Glomerular endothelial cell (primary cell): ENCODE measurements at regions not wholly inside any gene's neighbourhood (a gene's known extent, or its start where the extent isn't known, plus 50 kb on each side); places are given as distances from the start of the nearest gene placed in this dataset.

Source experiments
- DNase-seq: peaks from one replicate; pipeline ENCODE4 v3.0.0-alpha.2; 2011; ENCODE audit warnings: low read depth, low spot score; ENCODE audit errors: extremely low read depth

DNA sequence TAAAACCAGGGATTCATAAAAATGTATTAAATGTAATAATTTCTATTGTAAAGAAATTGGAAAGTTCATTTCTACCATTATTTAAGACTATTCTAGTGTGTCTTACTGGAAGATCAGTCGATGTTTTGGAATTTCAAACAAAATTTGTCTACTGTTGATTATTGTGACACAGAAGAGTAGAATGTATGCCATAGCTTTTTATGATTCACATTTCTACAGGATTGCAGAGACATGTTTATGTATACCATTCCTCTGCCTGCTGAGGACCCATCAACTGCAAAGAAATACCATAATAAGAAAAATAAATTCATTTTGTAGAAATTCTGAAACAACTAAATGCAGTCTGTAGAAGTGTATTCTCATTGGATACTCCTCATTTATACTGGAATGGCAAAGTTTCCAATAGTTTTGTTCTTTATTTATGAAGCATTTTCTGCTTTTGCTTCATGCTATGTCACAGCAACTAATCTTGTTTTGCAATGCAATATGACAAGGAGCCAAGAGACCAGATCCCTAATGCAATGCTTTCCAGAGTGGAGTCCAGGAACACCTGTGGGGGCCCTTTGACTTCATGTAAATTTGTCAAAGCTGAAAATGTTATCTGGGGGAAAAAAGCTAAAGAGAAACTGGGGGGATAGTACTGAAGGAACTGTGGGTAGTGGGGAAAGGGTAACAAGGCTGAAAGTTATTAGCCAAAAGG, 172.9 kb upstream of the LRIG3 start:
- DNase-seq, result no peak

DNA sequence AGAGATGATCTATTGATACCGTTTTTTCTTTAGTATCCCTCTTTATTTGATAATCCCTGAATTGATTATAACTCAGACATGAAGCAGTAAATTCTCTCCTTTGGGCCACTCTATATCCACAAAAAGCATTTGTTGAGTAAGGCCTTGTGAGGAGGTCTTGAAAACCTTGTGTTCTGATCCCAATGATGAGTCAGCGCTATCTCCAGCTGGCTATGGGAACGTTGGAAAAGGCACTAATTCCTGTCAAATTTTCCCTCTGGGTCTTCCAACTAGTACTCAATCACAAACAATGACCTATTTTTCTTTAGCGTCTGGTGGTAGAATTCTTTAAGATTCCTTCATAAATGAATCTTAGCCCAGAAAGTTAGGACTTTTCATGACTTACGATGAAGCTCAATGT, 168.4 kb upstream of the LRIG3 start:
- DNase-seq, result no peak

DNA sequence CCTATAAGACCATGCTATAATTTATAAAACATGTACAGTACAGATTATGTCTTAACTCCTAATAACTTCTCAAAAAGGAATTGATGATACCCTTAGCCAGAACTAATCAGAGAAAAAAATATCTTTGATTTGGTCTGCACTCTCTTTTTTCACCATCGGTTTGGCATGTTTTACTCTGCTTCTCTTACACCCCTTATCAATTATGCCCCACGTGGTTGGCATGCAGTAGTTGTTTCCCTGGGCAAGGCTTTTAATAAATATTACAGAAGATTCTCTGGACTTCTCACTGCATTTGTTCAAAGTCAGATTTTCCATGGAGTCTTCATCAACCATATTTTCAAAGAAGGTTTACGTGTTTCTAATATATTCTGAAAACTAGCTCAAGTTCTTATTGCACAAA, 167.4 kb upstream of the LRIG3 start:
- no peak for DNase-seq

DNA sequence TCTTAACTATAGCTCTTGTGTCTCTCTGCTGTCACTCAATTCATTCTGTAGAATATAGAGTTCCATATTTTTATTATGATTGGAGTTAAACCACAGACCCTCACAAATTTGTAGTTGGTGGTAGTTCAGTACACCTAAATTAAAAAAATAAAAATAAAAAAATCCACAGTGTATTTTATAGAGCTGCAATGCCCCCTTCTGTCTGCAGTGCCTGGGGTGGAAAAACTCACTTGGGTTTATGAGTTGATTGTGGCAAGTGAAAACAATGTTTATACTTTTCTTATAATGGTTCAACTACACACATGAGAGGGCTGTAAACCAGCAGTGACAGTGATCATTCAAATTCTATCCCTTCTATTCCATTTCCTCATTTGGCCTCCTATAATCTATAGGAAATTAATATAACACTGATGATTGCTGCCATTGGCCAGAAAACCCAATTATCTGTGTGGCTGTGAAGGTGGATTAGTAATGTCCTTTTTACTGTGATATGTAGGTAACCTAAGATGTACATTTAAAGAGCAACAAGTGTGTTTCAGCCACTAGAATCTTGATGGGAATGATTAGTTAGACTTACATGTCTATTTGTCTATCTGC, 166.9 kb upstream of the LRIG3 start:
- no peak for DNase-seq

DNA sequence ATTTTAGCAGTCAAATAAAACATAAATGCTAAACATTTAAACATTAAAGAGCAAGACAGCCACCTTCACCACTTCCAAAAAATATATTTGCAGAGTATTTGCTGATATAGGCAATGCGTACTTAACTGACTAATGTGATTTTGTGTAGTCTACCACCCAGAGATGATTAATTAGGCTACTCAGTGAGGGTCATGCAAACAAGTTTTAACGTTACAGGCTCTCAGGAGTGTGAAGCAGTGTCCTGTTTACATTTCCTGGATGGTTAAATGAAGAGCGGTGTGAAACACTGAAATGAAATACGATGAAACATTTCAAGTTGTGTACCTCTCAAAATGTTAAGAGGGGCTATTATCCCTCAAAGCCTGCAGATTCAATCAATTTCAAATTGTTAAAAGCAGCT, 165.8 kb upstream of the LRIG3 start:
- no peak for DNase-seq

DNA sequence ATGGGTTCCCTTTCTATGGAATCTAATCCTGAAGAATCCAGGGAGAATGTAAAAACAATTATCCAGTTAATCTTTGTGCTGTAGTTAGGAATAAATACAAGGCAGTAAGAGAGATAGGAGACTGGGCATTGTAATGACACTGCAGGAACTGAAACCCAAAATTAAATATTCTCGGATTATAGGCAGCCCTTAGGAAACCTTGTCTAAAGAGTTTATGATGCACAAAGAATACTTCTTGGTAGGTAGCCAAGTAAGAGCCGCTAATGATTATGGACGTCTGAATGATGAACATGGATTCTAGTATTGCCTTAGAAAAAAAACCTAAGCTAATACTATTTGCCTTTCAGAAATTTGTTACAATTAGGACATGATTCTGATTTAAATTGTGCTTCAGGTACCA, 165.4 kb upstream of the LRIG3 start:
- no peak for DNase-seq

DNA sequence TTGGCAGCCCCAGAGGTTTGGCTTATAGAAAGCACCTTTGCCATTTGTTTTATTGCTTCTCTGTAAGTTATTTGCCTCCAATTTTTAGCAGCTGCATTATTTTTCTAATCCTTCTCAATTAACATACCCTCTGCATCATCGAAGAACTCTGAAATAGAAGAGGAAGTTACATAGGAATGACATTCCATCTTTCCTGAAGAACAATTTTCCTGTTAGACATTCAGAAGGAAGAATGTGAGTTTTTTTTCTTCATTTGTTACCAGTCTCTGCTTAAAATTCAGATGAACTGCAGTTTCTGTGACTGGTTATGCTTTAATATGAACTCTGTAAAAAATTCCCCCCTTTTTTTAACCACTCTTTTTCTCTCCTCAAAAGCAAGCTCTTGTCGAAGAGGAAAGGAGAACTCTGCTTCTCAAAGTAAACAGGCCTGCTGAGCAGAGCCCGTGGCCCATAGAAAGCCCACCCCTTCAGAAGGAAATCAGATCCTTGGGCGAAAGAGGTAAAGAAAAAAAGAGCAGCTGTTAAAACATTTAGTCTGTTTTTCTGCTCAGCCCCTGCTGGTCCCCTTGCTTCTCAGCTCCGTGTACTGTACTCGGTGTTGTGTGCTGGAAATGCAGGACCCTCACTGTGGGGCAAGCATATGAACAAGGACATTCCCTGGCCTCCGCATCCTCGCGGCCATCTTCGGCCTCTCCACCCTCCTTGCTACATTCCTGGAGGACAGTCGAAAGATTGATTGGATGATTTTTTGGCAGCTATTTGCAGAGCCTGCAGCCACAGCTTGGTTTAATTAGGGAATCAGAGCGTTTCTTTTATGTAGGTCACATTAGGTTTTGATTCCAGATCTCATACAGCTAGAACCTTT, 164.4 kb upstream of the LRIG3 start:
- DNase-seq, result no peak

DNA sequence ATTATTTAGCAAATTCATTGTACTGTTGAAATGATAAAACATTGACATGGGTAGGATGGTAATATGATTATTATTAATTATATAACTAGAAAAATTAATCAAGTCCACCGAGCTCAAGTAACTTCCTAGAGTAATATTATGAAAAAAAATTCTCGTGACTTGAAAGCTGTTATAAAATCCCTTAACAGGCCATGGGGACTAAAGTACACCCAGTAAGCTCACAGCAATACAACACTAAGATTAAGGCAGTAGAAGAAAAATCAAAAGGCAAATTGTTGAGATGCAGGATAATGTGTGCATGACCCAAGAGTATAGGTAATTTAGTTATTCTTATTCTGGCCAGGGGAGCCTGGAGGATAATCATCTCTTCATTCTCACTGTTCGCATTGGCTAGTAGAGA, 162.6 kb upstream of the LRIG3 start:
- no peak for DNase-seq

DNA sequence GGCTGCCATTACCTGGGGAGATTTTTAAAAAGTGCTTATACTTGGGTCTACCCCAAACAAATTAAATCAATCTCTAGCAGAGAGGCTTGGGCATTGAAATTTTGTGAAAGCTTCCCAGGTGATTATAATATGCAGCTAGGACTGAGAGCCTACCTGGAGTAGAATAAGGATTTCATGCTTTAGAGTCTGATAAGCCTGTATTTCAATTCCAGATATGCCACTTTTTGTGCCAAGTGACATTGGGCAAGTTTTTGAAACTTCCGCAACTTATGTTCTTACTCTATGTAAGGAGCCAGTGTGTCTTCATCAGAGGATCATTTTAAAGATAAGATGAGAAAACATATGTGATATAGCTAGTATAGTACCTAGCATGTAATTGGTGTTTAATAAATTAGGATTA, 159.8 kb upstream of the LRIG3 start:
- no peak for DNase-seq

DNA sequence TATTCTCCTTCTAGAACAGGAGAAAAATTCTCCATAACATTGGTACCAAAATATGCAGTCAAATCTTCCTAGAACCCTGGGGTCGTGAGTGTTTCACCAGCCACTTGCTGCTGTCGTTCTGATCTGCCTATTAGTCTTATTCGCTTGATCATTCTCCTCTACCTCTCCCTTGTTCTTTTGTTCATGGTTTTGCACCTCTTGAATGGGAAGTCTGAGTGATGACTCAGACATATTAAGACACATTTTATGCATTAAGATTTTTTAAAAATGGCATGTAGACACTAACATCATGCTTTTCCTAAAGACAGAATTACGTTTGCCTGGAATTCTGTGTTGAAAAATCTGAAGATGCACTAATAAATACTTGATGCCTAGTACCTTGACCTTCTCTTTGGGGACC, 159.2 kb upstream of the LRIG3 start:
- DNase-seq, result no peak

DNA sequence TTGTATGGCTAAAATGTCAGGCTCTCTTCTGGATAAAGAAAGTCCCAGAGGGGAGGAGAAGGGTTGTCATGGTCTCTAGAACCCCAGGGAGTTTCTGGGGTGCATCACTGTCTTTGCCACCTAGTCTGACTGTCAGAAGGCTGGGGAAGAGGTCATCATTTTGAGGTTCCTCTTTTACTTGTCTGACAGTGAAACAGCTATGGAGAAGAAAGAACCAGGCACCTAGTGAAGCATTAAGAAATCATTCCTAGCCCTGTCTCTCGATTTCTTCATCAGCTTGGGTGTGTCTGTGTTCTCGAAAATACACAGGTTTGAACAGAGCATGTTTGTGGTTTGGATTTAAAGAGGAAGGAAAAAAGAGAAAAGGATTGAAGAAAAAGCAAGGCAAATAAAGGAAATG, 158.7 kb upstream of the LRIG3 start:
- no peak for DNase-seq

DNA sequence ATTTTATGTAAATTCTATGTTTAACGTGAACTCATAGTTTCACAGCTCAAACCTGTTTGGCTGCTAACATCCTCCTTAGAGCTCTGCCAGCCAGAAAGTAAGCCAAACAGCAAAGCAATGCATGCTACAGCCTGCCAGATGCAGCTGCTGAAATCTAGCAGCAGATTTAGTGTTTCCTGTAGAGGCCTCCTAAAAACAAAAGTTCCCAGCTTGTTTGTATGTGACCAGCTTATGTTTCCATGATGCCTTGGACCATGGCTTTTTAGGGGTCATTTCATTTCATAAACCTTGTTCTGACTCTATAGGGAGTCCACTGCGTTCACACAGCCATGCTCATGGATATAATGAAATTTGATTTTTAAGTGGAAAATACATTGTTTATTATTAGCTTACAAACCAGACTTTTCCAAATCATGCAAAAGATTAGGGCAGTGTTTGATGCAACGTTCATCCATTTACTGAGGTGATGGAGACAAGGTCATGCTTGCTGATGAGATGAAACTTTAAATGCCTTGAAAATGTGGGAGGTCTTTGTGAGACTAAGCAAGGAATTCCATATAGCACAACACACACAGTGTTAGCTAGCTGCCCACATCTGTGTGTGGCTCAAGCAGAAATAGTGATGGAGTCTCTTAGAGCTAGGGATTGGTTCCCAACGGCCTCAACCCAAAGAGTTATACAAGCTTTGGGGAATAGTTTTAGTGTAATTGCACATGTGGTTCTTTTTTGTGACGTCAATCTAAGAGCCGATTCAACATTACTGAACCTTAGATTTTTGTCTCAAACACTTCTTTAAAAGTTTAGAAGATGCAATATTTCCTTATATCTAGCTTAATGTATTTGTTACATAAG, 157.5 kb upstream of the LRIG3 start:
- no peak for DNase-seq

DNA sequence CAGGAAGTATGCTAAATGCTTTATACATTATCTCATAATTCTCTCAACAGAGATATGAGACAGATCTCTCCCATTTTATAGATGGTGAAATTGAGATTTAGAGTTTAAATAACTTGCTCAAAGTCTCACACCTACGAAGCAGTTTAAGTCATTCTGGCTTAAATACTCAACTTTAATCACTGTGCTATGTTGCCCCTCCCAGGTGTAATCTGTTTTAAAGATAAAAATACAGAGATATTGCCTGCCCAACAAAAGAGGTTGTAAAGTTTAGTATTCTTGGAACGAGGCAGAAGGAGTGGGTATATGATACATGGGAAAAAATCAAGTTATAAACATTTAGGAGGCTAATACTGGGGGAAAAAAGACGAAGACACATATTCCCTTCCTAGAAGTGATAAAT, 156.8 kb upstream of the LRIG3 start:
- no peak for DNase-seq

DNA sequence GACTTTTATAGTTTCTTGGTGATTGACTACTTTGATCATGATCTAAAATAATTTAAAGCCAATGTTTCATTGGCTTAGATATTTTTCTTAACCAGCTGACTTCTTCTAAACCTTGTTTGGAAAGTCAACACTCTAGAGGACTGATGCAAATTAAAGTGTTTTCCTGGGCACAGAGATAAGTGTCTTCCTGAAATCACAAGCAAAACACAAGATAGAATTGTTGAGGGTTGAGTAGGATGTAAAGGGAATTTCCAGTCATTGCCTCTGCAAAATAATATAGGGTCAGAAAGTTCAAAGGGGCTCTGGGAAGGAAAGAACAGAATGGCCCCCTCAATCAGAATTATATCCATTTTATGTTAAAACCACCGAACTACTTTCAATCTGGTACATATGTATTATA, 156.3 kb upstream of the LRIG3 start:
- no peak for DNase-seq

DNA sequence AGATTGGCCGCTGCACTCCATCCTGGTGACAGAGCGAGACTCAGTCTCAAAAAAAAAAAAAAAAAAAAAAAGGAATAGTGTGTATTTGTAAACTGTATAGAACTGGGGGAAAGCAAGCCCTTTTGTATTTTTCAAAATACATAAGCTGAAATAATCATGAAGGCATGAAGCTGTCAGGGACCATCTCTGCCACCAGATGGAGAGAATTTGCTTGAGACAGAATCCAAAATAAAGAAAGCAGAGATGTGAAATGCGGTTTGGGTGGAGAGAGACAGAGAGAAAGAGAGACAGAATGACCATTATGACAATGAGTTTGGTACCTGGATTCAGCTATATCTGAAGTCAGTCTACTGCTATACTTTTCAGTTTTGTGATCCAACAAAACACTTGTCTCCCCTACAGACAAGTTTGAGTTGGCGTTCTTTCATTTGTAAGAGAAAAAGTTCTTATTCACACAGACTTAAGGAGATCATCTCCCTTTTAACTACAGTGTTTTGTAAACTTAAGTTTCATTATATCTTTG, 155.7 kb upstream of the LRIG3 start:
- DNase-seq, result no peak

DNA sequence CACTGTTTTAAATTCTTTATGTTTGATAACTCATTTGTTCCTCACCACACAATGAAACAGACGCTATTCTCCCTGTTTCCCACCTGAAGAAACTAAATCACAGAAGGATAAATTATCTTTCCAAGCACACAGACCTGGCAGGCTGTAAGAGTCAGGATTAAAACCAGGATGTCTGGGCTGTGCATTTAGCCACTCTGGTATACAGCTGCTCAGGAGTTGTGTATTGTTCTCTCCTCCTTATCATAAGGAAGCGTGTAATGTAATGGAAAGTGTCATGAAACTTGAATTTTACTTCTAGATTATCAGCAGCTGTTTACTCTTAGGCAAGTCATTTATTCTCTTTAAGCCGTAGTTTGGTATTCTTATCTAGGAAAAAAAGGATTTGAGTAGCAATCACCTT, 154.8 kb upstream of the LRIG3 start:
- DNase-seq, result no peak

DNA sequence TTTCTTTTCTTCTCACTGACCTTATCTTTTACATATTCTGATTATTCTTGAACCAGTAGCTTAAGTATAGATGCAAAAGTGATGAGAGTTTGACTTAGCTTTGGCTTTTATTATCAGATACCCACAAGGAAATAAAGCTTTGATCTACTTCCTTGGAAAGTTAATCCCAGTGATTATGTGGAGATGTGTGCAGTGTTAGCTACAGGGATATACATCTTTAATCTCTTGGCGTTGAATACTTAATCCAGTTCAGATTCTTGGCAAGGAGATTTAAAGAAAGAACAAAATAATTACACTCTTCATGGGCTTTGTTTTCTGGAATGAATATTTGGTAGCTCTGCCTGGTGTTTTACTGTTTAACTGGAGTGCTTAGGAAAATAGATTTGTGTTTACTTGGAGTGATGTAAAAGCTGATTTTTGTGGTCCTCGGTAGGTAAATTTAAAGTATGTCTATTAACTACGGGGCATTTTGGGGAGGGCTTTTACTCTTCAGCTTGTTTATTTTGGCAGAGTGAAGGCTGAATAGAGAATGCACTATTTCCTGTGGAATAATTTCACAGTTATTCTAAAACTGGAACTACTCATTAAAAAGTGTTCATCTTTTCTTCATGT, 150.1 kb upstream of the LRIG3 start:
- DNase-seq, result no peak

DNA sequence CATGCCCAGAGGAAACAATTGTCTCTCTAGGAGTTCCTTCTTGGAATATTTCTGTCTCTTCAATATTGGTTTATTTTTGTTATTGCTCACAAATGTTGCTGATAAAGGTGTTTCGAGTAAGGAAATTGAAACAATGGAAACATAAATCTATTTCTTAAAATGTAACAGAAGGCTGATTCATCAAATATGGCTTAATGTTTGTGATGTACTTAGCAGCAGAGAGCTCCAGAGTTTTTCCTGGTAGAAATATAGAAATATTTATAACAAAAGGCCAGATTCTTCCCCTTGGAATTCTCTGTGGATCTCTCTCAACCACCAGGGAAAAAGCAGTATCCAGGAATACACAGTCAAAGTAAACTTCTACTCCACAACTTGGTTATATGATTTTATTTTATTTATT, 149.2 kb upstream of the LRIG3 start:
- DNase-seq, result no peak

DNA sequence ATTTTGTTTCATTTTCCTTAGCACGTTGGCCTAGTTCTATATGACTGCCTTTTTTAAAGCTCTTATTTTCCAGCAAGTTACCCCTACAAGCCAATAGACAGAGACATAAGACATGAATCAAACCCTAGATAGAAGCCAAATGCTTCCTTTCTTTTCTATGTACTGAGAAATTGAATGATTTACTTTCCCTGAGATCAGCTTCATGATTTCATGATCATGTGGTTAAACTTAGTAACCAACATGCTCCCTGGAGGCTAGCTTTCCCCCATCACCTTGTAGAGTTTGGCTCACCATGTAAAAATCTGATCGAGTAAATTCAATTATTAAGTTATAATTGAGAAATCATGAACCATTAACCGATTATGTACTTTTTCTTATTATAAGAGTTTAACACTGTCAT, 148.1 kb upstream of the LRIG3 start:
- DNase-seq, result no peak

DNA sequence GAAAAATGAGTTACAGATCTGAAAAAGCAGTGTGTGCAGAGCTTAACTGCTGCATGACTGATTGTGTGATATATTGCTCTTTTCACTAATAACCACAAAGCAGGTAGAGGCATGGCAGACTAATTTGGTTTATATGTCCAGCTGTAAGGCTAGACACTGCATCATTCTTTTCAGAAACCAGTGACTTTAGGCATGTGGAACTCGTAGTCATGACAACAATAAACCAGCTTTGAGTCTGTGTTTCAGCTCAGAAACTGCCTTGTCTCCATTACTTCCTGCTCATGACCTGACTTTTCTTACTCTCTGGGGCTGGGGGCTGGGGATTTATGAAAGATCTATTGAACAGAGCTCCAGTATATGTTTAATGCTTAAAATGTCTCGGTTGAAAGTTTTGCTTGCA, 146.8 kb upstream of the LRIG3 start:
- no peak for DNase-seq

DNA sequence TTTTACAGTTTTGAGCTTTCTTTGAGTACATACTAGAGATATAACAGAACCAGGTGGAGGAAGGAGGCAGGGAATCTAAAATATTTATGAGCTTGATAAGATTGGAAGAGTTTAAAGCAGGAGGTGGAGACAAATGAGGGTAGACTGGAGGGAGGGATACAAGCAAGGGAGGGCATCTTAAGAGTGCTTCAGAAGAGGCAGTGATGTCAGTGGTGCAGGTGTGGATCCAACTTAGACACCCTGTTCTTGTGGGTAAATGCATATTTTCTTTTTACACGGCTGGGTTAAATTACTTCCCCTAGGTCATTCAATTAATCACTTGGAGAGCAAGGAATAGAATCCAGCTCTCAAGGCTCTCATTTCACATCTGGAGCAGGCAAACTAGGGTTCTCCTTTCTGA, 146.1 kb upstream of the LRIG3 start:
- no peak for DNase-seq
